T-helper 17 cell (primary cell): ENCODE measurements at regions not wholly inside any gene's neighbourhood (a gene's known extent, or its start where the extent isn't known, plus 50 kb on each side); places are given as distances from the start of the nearest gene placed in this dataset.
"Not testable (repeated sequence)": the region's sequence is repeated elsewhere in the genome, so short reads cannot be mapped to it uniquely, and the experiment has no call there.

Experiments used
- ATAC-seq: fragments of 150-1000 bp; cut with Tn5 transposase; 2 replicates; pipeline ENCODE4 v1.10.0; 2021; ENCODE audit warnings: mild to moderate bottlenecking, moderate library complexity
- DNase-seq, 3 donors: peaks; one replicate each; pipeline versions ENCODE4 v3.0.0 to v3.0.0-alpha.2; 2020 to 2021
- H3K9me3 ChIP-seq: one replicate; pipeline ENCODE4 v1.7.0; 2013; ENCODE audit warnings: low read length, mild to moderate bottlenecking; ENCODE audit not compliant: control insufficient read depth, poor library complexity, severe bottlenecking
- H3K27ac Mint-ChIP-seq: one replicate; pipeline ENCODE4 v1.8.0; 2022; ENCODE audit warnings: mild to moderate bottlenecking, moderate library complexity, mixed read lengths
- H3K27me3 Mint-ChIP-seq: one replicate; pipeline ENCODE4 v1.8.0; 2022; ENCODE audit warnings: mixed read lengths
- H3K36me3 Mint-ChIP-seq: one replicate; pipeline ENCODE4 v1.8.0; 2022; ENCODE audit warnings: low read depth, mixed read lengths
- H3K4me1 Mint-ChIP-seq: one replicate; pipeline ENCODE4 v1.8.0; 2022; ENCODE audit warnings: mild to moderate bottlenecking, mixed read lengths
- H3K4me3 Mint-ChIP-seq: one replicate; pipeline ENCODE4 v1.8.0; 2022; ENCODE audit warnings: mild to moderate bottlenecking, moderate library complexity, mixed read lengths

DNA sequence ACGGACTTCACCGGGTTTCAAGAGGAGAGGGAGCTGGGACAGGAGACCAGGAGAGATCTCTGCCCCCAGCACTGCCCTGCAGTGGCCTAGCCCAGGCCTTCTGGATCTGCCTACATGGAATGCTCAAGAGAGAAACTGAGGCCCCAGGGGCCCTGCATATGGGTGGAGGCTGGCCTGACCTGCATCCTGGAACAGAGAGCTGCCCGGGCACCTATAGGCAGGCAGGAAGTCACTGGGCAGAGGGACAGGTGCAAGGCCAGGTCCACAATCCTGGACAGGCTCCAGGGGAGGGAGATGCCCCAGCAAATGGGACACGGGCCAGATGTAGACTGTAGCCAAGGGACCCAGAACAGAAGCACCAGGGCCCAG lies 98.5 kb upstream of the RUFY1 start:
- Mint-ChIP-seq H3K36me3 (no peaks in the 10 kb centered on the region), H3K27me3 (no peaks in the 10 kb centered on the region), H3K27ac (no peak overlapping the region), H3K4me1 (peaks cover 2% of the 10 kb centered on the region), H3K4me3 (no peak overlapping the region)
- ATAC-seq (no peak), DNase-seq (no peak)
- no peaks in the 10 kb centered on the region for H3K9me3 ChIP-seq

DNA sequence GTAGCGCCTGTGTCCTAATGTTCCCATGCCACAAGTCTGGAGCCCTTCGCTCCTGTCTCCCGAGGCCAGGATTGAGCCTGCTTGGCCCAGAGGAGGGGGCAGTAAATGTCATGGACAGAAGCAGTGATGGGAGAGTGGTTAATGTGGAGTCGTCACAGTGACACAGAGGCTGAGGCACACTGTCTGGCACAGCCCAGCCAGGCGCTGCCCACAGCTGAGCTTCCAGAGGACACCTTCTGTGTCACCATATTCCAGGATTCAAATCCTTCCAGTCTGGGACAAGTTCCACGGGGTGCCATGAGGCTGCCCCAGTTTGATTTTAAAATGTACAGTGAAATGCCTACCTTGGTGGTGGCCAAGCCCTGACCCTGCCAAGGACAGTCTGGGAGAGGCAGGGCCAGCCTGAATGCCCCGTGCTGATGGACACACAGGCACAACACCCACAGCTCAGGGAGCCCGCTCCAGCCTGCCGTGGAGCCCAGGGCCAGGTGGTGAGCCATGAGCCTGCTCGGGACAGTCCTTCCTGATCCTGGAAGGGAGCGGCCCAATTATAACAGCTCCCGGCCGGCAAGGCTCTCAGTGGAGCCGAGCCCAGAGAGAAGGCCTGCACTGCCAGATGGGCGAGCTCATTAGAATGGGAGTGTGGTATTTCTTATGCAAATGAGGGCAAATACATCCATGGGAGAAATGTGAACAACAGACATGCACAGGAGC lies 99.1 kb upstream of the RUFY1 start:
- DNase-seq = no peak
- no peaks in the 10 kb centered on the region for H3K27me3 Mint-ChIP-seq
- H3K36me3 Mint-ChIP-seq = no peaks in the 10 kb centered on the region
- no peak overlapping the region for H3K4me3 Mint-ChIP-seq
- peaks cover 2% of the 10 kb centered on the region for H3K4me1 Mint-ChIP-seq
- no peak for ATAC-seq
- no peak overlapping the region for H3K27ac Mint-ChIP-seq
- no peaks in the 10 kb centered on the region for H3K9me3 ChIP-seq

DNA sequence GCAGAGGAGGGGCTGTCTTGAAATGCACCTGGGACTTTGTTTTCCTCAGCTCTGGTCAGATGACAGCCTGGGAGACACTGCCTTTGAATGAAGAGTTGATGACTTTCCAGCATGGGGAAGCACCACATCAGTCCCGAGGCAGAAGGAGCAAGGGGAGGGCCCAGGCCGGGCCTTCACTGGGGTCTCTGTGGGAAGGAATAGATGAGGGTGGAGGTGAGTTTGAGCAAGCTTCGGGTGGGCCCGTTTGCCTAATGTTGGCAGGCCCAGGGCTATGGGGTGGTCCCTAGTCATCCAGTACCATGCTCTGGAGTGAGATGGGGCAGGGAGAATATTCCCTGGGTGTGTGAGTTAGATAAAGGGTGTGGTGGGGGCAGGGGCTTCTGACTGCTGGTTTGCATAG lies 100.4 kb upstream of the RUFY1 start:
- H3K27ac Mint-ChIP-seq, H3K4me1 Mint-ChIP-seq, H3K27me3 Mint-ChIP-seq, H3K36me3 Mint-ChIP-seq, ATAC-seq, DNase-seq, H3K9me3 ChIP-seq, H3K4me3 Mint-ChIP-seq: not testable (repeated sequence)

DNA sequence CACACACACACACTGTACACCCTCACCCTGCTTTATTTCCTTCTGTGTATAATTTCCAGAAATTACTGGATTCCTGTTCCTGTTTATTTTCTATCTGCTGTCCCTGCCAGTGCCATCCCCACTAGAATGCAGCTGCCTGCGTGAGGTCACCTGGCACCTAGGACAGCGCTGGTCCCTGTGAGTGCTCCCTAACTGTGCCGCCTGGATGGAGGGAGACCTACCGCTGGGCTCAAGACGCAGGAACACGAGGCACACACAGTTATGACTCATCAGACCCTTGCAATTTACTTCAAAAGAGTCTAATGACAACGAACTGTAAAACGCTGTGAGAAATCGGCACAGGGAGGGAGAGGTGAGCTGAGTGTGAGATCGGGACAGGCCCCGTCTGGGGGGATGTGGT lies 102.1 kb upstream of the RUFY1 start:
- not testable (repeated sequence) for H3K4me1 Mint-ChIP-seq, H3K9me3 ChIP-seq, H3K27me3 Mint-ChIP-seq, H3K27ac Mint-ChIP-seq, ATAC-seq, H3K4me3 Mint-ChIP-seq, H3K36me3 Mint-ChIP-seq, DNase-seq

DNA sequence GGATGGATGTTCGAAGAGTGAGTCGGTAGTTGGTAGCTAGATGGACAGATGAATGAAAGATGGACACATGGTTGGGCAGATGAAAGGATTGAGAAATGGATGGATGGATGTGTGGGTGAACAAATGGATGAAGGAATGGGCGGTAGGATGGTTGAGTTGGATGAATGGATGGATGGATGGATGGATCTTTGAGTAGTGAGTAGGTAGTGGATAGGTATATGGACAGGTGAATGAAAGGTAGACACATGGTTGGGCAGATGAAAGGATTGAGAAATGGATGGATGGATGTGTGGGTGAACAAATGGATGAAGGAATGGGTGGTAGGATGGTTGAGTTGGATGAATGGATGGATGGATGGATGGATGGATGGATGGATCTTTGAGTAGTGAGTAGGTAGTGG lies 97.0 kb upstream of the ADAMTS2 start:
- not testable (repeated sequence) for H3K4me1 Mint-ChIP-seq, H3K27ac Mint-ChIP-seq, DNase-seq, ATAC-seq, H3K4me3 Mint-ChIP-seq, H3K9me3 ChIP-seq, H3K36me3 Mint-ChIP-seq, H3K27me3 Mint-ChIP-seq

DNA sequence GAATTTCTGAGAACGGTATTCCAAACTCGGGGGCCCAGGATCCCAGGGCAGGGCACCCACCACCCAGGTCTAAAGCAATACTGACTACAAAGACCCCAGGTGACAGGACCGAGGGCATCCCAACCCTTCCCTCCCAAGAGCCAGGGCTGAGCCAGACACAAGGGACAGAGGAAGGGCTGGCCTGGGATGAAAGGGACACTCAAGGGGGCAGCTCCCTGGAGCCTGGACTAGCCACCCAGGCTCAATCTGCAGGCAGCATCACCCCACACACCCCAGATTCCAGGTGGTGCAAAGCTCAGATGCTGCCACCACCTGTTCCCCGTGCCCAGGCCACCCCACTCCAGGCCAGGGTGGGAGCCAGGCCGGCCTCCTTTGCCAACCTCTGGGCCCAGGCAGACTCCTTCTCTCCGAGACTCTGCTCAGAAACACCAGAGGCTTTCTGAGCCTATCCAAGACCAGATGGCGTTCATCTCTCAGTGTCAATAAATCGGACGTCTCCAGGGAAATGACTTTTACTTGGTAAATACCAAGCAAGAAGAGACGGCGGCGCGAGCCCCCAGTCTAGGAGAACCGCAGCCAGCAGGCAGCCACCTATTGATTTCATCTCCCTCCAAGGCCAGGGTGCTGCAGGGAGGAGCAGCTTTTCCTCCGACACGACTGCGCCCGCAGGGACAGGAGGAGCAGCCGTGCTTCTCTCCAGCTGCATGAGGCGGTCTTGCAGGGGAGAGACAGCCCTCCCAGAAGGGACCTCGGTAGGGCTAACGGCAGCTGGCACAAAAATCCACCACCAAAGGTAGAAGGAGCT lies 94.1 kb upstream of the ADAMTS2 start:
- DNase-seq = no peak

DNA sequence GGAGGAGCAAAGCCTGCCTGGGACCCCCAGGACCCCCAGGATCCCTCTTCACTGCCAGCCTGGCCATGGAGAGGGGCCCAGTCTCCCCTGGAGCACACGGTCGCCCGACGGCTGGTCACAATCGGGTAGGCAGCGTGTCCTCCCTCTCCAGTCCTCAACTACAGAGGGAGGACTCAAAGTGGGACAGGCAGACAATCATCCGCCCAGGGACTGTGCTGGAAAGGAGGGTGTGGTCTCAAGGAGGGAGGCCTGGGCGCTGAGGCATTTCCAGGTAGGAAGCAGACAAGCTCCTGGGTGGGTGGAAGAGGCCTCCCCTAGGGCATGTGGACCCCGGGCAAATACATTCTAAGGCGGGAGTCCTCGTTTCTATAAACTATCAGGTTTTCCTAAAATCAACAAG lies 93.2 kb upstream of the ADAMTS2 start:
- H3K9me3 ChIP-seq = no peaks in the 10 kb centered on the region
- Mint-ChIP-seq H3K4me3 (no peak overlapping the region), H3K4me1 (no peaks in the 10 kb centered on the region), H3K27me3 (peaks cover 19% of the 10 kb centered on the region), H3K36me3 (peaks cover 2% of the 10 kb centered on the region), H3K27ac (no peak overlapping the region)
- ATAC-seq (no peak), DNase-seq (no peak)

More for the DNA sequence above, 94.1 kb upstream of the ADAMTS2 start:
- peaks cover 2% of the 10 kb centered on the region for H3K36me3 Mint-ChIP-seq
- no peaks in the 10 kb centered on the region for H3K9me3 ChIP-seq
- ATAC-seq = no peak
- no peaks in the 10 kb centered on the region for H3K4me1 Mint-ChIP-seq
- H3K4me3 Mint-ChIP-seq = no peak overlapping the region
- H3K27ac Mint-ChIP-seq = no peak overlapping the region
- peaks cover 19% of the 10 kb centered on the region for H3K27me3 Mint-ChIP-seq

DNA sequence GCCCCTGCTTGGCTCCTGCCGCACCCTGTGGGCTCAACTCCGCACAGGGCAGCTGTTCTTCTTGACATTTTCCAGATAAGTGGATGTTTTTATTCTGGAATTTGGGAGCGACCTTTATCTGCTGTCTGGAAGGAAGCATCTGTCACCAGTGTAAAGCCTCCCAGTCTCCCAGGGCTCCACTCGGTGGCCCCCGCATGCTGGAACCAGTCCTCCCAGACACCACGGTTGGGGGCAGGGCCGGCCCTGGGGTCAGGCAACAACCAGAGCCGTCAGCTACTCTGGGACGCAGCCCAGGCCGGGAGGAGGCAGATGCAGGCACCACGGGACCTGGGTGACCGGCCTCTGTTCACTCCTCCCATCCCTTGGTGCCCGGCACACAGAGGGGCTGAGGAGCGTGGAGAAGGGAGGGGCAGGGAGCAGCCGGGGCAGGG lies 92.8 kb upstream of the ADAMTS2 start:
- DNase-seq (no peak), ATAC-seq (no peak)
- H3K27me3 Mint-ChIP-seq = peaks cover 19% of the 10 kb centered on the region
- H3K9me3 ChIP-seq = no peaks in the 10 kb centered on the region
- H3K27ac Mint-ChIP-seq = no peak overlapping the region
- H3K36me3 Mint-ChIP-seq = peaks cover 2% of the 10 kb centered on the region
- no peak overlapping the region for H3K4me3 Mint-ChIP-seq
- no peaks in the 10 kb centered on the region for H3K4me1 Mint-ChIP-seq

DNA sequence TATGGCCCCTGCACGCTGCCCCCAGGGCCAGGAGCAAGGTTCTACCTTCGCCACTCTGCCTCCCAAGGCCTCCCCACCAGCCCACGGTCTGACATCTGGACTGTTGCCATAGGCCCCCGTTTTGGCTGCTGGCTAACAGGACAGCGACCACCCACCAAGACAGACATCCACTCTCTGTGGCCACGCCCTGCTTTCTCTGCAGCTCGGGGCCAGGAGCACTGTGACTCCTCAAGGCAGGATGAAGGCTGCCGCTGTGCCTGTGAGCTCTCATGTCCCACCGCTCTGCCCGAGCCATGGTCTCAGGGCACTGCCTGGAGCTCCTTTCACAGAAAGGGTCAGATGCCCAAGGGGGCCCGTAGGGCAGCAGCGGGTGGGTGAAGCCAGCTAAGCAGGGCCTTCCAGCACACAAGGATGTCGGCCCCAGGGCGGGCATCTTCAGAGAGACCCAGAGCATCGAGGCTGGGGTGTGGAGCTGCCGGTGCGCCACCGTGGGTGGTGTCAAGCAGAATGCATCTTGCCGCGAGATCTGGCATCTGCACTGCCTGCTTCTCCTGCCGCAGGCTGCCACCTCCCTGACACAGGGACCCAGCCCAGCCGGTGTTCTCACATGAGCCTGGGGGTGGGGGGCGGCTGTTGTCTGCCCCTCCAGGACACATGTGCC lies 92.2 kb upstream of the ADAMTS2 start:
- Mint-ChIP-seq H3K27ac (no peak overlapping the region), H3K4me3 (no peak overlapping the region), H3K4me1 (no peaks in the 10 kb centered on the region), H3K27me3 (peaks cover 19% of the 10 kb centered on the region), H3K36me3 (peaks cover 2% of the 10 kb centered on the region)
- no peaks in the 10 kb centered on the region for H3K9me3 ChIP-seq
- no peak for ATAC-seq
- no peak for DNase-seq

DNA sequence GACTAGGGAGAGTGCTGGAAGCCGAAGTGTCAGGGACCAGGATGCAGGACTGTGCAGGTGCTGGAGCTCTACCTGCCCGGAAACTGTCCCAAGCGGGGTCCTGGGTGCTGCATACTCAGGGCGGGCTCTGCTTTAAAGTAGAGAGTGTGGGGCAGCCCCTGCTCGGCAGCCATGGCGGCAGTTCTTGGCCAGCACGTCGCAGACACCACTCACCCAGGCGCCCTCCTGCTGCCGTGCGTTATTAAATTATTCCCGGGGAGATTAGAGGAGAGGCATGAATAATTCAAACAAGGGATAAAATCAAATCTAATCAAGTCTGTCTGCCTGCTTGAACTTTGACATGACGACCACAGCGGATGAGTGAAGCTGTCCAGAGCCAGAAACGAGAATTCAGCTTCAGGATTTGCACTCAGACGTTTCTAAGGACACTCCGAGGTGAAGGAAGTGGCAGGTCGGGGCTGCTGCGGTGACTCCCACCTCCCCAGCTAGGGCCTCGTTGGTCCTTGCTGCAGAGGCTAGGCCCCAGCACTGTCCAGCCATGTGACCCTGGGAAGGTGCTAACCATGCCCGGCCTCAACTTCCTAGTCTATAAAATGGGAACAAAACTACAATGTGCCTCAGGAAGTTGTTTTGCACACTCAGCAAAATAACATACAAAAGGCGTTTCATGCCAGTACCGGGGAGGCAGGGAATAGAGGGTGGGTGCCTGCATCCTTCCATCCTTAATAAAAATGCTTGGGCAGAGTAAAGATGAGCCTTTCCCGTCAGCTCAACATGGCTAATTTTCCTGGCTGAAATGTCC lies 91.3 kb upstream of the ADAMTS2 start:
- H3K4me1 Mint-ChIP-seq = no peaks in the 10 kb centered on the region
- H3K4me3 Mint-ChIP-seq = no peak overlapping the region
- H3K27ac Mint-ChIP-seq = no peak overlapping the region
- H3K27me3 Mint-ChIP-seq = peaks cover 19% of the 10 kb centered on the region
- no peak for ATAC-seq
- no peak for DNase-seq
- H3K36me3 Mint-ChIP-seq = peaks cover 2% of the 10 kb centered on the region
- H3K9me3 ChIP-seq = no peaks in the 10 kb centered on the region

DNA sequence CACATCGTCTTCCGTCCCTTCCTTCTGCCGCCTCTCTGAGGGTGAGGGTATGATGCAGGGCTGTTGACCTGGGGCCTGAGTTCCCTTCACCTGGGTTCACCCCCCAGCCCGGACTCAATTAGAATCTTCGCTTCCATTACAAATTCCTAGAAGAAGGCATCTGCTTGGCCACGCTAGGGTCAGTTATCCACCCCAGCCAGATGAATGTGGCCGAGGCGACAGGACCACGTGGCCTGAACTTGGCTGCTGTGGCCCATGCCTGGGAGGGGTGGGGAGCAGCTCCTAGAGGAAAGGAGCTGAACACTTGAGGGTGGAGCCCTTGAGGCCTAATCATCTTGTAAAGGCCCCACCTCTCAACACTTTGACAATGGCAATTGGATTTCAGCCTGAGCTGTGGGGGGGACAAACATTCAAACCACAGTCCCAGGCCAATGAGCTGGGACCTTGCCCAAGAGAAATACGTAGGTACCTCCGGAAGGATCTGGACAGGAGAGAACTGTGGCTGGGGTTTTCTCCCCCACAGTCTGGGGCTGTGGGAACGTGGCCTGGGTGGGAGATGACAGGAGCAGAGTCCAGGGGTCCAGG lies 90.6 kb upstream of the ADAMTS2 start:
- Mint-ChIP-seq H3K4me1 (no peaks in the 10 kb centered on the region), H3K27me3 (peaks cover 19% of the 10 kb centered on the region), H3K4me3 (no peak overlapping the region), H3K36me3 (peaks cover 2% of the 10 kb centered on the region), H3K27ac (no peak overlapping the region)
- no peak for DNase-seq
- ATAC-seq = no peak
- H3K9me3 ChIP-seq = no peaks in the 10 kb centered on the region

DNA sequence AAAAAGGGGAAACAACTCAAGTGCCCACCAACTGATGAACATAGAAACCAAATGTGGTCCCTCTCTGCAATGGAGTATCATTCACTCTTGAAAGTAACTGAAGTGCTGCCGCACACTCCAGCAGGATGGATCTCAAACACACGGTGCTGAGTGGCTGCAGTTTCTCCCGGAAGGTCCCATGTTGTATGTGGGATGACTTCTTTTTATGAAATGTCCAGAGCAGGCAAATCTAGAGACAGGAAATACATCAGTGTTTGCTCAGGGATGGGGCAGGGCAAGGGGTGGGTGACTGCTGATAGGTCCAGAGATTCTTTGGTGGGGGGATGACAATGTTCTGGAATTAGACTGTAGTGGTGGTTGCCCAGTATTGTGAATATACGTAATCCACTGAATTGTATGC lies 89.9 kb upstream of the ADAMTS2 start:
- no peaks in the 10 kb centered on the region for H3K4me1 Mint-ChIP-seq
- no peak overlapping the region for H3K27ac Mint-ChIP-seq
- no peaks in the 10 kb centered on the region for H3K36me3 Mint-ChIP-seq
- no peak overlapping the region for H3K4me3 Mint-ChIP-seq
- ATAC-seq (no peak), DNase-seq (no peak)
- no peaks in the 10 kb centered on the region for H3K9me3 ChIP-seq
- peaks cover 19% of the 10 kb centered on the region for H3K27me3 Mint-ChIP-seq

DNA sequence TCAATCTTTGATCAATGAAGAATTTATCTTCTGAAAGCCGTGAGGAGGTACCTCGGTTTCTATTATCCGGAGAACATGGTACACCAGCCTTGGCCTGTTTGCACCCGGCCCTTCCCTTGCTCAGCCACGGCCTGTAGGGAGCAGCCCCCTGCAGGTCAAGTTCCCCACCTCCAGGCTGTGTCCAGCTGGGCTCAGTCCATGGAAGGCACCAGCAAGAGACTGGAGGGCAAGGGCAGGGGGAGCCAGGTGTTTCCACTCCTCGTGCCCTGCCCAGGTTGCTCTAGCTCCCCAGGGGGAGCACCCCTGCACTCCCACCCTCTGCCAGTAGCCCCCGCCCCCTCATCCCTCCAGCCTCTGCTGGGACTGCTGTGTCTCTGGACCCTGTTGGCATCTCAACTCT lies 87.3 kb upstream of the ADAMTS2 start:
- Mint-ChIP-seq H3K36me3 (no peaks in the 10 kb centered on the region), H3K4me3 (no peak overlapping the region), H3K27me3 (peaks cover 19% of the 10 kb centered on the region), H3K27ac (no peak overlapping the region), H3K4me1 (no peaks in the 10 kb centered on the region)
- ATAC-seq (no peak), DNase-seq (no peak)
- no peaks in the 10 kb centered on the region for H3K9me3 ChIP-seq
